ENCODE measurements at regions not wholly inside any gene's neighbourhood (a gene's known extent, or its start where the extent isn't known, plus 50 kb on each side); places are given as distances from the start of the nearest gene placed in this dataset.

DNA sequence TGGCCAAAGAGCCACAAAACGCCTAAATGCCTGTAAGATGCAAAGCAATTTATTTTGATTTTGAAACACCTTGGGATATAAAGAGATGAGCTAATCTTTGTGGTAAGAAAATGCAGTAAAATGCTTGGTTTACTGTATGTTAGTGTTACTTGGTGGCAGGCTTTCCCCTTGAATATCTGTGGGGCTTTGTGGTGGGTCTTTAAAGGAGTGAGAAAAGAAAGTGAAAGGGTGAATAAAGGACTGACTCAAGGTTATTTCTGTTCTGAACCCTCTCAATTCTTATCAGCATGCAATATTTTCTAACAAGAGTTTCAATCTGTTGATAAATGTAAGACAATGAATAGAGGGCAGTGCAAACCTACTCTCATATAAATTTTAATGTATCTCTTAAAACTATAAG is 1555.9 kb upstream of the RAG2 start:
- Histone ChIP-seq H3K4me2 (ENCODE audit: low read length) (no peak overlapping the region), H3K27ac (ENCODE audit: low read depth, low read length, poor library complexity, severe bottlenecking) (no peak overlapping the region), H2AFZ (ENCODE audit: low read length) (no peak overlapping the region), H3K79me2 (ENCODE audit: insufficient read depth, low read depth, low read length) (no peaks in the 10 kb centered on the region), H3K4me1 (ENCODE audit: insufficient read depth, low read length, poor library complexity, severe bottlenecking) (no peaks in the 10 kb centered on the region), H3K4me3 (ENCODE audit: low read depth, low read length, poor library complexity, severe bottlenecking) (no peak overlapping the region), H3K9me2 (ENCODE audit: insufficient read depth, low read length) (no peaks in the 10 kb centered on the region), H4K20me1 (ENCODE audit: insufficient read depth, low read length) (no peaks in the 10 kb centered on the region), H3K36me3 (ENCODE audit: insufficient read depth, low read length) (no peaks in the 10 kb centered on the region), H3K9me3 (ENCODE audit: low read length) (peaks cover 9% of the 10 kb centered on the region; the same call in 1 of the 2 replicates)
- intact Hi-C loops (cut with micrococcal nuclease; ENCODE audit: unreplicated experiment) = no loop called here
- BruUV-seq (replicated peaks) = no TSS peak
- POLR2A ChIA-PET = no interaction called here
- TF ChIP-seq, protein P1, sequence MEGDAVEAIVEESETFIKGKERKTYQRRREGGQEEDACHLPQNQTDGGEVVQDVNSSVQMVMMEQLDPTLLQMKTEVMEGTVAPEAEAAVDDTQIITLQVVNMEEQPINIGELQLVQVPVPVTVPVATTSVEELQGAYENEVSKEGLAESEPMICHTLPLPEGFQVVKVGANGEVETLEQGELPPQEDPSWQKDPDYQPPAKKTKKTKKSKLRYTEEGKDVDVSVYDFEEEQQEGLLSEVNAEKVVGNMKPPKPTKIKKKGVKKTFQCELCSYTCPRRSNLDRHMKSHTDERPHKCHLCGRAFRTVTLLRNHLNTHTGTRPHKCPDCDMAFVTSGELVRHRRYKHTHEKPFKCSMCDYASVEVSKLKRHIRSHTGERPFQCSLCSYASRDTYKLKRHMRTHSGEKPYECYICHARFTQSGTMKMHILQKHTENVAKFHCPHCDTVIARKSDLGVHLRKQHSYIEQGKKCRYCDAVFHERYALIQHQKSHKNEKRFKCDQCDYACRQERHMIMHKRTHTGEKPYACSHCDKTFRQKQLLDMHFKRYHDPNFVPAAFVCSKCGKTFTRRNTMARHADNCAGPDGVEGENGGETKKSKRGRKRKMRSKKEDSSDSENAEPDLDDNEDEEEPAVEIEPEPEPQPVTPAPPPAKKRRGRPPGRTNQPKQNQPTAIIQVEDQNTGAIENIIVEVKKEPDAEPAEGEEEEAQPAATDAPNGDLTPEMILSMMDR (conservative IDR thresholded peaks at IDR 0.05; ENCODE audit: low read length) = no peak
- TF ChIP-seq EZH2phosphoT487 (IDR thresholded peaks at IDR 0.05; ENCODE audit: borderline replicate concordance, low read depth, low read length) = no peak
- CTCF ChIA-PET (ENCODE audit: unreplicated experiment) = no interaction called here
- no peak for DNase-seq (ENCODE audit: low spot score)

DNA sequence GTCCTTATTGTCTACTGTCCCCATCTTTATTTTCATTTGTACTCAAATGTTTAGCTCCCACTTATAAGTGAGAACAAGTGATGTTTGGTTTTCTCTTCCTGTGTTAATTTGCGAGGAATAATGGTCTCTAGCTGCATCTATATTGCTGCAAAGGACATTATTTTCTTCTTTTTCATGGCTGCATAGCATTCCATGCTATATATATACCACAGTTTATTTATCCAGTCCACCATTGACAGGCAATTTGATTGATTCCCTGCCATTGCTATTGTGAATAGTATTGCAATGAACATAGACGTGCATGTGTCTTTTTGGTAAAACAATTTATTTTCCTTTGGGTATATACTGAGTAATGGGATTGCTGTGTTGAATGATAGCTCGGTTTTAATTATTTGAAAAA is 1545.8 kb upstream of the RAG2 start:
- H3K4me2 ChIP-seq (ENCODE audit: low read length) = no peak overlapping the region
- H3K27ac ChIP-seq (ENCODE audit: low read depth, low read length, poor library complexity, severe bottlenecking) = no peak overlapping the region
- CTCF ChIA-PET (ENCODE audit: unreplicated experiment) = no interaction called here
- TF ChIP-seq EZH2phosphoT487 (IDR thresholded peaks at IDR 0.05; ENCODE audit: borderline replicate concordance, low read depth, low read length) = no peak
- TF ChIP-seq, protein P1 (conservative IDR thresholded peaks at IDR 0.05; ENCODE audit: low read length) = no peak
- BruUV-seq (replicated peaks) = no TSS peak
- no peaks in the 10 kb centered on the region for H3K4me1 ChIP-seq (ENCODE audit: insufficient read depth, low read length, poor library complexity, severe bottlenecking)
- POLR2A ChIA-PET = no interaction called here
- no peaks in the 10 kb centered on the region for H3K9me2 ChIP-seq (ENCODE audit: insufficient read depth, low read length)
- no peak for DNase-seq (ENCODE audit: low spot score)
- no peaks in the 10 kb centered on the region for H3K36me3 ChIP-seq (ENCODE audit: insufficient read depth, low read length)
- intact Hi-C loops (cut with micrococcal nuclease; ENCODE audit: unreplicated experiment) = no loop called here
- no peaks in the 10 kb centered on the region for H3K79me2 ChIP-seq (ENCODE audit: insufficient read depth, low read depth, low read length)
- H3K9me3 ChIP-seq (ENCODE audit: low read length) = peaks cover 4% of the 10 kb centered on the region; the same call in 1 of the 2 replicates
- no peak overlapping the region for H2AFZ ChIP-seq (ENCODE audit: low read length)
- no peaks in the 10 kb centered on the region for H4K20me1 ChIP-seq (ENCODE audit: insufficient read depth, low read length)
- H3K4me3 ChIP-seq (ENCODE audit: low read depth, low read length, poor library complexity, severe bottlenecking) = no peak overlapping the region

DNA sequence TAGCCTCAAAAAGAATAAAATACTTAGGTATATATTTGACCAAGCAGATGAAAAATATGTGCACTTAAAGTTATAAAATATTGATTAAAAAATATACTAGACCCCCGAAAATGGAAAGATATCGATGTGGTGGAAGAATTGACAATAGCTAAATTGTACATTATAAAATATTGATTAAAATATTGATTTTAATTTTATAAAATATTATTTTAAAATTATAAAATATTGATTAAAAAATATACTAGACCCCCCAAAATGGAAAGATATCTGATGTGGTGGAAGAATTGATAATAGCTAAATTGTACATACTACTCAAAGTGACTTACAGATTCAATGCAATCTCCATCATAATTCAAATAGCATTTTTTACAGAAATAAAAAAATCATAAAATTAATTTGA is 1540.9 kb upstream of the RAG2 start:
- no peaks in the 10 kb centered on the region; the same call in 1 of the 2 replicates for H3K9me3 ChIP-seq (ENCODE audit: low read length)
- no peak for DNase-seq (ENCODE audit: low spot score)
- TF ChIP-seq EZH2phosphoT487 (IDR thresholded peaks at IDR 0.05; ENCODE audit: borderline replicate concordance, low read depth, low read length) = no peak
- TF ChIP-seq, protein P1 (conservative IDR thresholded peaks at IDR 0.05; ENCODE audit: low read length) = no peak
- H3K27ac ChIP-seq (ENCODE audit: low read depth, low read length, poor library complexity, severe bottlenecking) = no peak overlapping the region
- no peaks in the 10 kb centered on the region for H3K36me3 ChIP-seq (ENCODE audit: insufficient read depth, low read length)
- BruUV-seq (replicated peaks) = no TSS peak
- no peak overlapping the region for H2AFZ ChIP-seq (ENCODE audit: low read length)
- H3K4me1 ChIP-seq (ENCODE audit: insufficient read depth, low read length, poor library complexity, severe bottlenecking) = no peaks in the 10 kb centered on the region
- intact Hi-C loops (cut with micrococcal nuclease; ENCODE audit: unreplicated experiment) = no loop called here
- CTCF ChIA-PET (ENCODE audit: unreplicated experiment) = no interaction called here
- H4K20me1 ChIP-seq (ENCODE audit: insufficient read depth, low read length) = no peaks in the 10 kb centered on the region
- no peaks in the 10 kb centered on the region for H3K9me2 ChIP-seq (ENCODE audit: insufficient read depth, low read length)
- POLR2A ChIA-PET = no interaction called here
- no peak overlapping the region for H3K4me2 ChIP-seq (ENCODE audit: low read length)
- no peak overlapping the region for H3K4me3 ChIP-seq (ENCODE audit: low read depth, low read length, poor library complexity, severe bottlenecking)
- no peaks in the 10 kb centered on the region for H3K79me2 ChIP-seq (ENCODE audit: insufficient read depth, low read depth, low read length)

All from OCI-LY7 (cell line).